Activated CD4-positive, alpha-beta T cell treated with anti-CD3 and anti-CD28 coated beads, Interleukin-2, amount 50 U/mL, for 4 hours (primary cell): ENCODE measurements at regions not wholly inside any gene's neighbourhood (a gene's known extent, or its start where the extent isn't known, plus 50 kb on each side); places are given as distances from the start of the nearest gene placed in this dataset.
"Not testable (repeated sequence)": the region's sequence is repeated elsewhere in the genome, so short reads cannot be mapped to it uniquely, and the experiment has no call there.

Experiments used
- DNase-seq, 2 experiments: peaks; one replicate each; pipeline ENCODE4 v3.0.0-alpha.2; 2020

DNA sequence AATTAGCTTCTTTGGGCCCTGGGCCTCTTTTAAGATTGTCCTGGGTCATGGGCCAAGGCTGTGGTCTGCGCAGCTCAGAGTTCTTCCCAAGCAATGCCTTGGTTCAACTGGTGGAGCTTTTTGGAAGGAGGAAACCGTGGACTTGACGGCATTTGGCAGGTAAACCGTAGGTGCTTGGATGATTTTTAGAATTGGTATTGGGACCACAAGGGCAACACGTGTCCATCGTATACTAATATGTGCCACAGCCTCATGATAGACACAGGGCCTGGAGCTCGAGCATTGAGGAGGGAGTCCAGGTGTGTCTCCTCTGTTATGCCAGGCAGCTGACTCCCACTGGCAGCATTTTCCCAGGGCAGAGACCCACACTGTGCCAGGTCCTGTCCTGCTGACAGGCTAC is 120.9 kb upstream of the PITX1 start:
- no peak for DNase-seq

DNA sequence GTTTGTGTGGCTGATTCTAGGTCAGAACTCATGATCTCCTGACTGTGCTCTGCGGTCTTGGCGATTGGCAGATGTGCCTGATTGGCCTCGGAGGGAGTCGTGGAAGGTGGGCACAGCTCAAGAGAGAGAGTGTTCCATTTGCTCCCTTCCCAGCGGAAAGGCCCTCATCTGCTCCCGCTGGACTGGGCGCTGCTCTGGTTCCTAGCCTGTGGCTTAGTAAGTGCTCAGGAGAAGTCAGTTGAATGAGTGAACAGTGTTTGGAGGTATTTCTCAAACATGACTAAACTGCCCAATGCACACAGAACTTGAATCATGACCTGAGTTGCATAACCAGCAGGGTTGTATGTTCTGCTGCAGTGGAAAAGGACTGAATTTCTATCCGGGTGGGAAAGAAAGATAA is 120.2 kb upstream of the PITX1 start:
- no peak for DNase-seq

DNA sequence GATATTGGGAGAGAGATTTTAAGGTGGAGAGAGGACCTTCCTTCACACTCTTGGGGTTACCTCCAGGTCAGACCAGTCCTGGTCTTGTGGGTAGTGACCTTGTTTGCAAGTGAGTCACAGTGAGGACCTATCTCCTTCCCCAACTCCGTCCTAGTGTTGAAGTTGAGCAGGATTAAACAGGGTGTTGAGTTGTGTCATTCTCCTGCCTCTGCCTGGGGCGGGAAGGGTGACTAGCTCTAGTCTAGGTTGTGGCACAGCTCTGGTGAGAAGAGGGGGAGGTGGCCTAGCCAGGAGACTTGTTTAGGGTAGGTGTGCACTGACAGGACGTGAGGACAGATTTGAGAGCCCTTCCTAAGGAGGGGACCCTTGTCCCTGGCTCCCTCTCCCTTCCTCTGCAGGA is 119.6 kb upstream of the PITX1 start:
- DNase-seq, result no peak

DNA sequence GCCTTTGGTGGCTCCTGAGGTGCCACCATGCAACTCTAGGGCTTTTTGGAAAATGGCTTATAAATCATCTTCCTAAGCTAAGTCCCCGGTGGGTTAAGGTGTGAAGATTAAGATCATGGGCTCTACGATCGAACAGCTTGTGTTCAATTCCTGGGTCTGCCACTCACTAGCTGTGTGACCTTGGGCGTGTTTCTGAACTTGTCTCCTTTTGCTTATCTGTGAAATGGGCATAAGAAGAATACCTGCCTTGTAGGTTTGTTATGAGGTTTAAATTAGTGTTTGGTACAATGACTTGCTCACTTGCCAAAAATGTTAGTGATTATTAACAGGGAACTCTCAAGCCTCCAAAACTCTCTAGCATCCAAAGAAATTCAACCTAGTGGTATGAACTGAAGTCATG is 119.2 kb upstream of the PITX1 start:
- no peak for DNase-seq

DNA sequence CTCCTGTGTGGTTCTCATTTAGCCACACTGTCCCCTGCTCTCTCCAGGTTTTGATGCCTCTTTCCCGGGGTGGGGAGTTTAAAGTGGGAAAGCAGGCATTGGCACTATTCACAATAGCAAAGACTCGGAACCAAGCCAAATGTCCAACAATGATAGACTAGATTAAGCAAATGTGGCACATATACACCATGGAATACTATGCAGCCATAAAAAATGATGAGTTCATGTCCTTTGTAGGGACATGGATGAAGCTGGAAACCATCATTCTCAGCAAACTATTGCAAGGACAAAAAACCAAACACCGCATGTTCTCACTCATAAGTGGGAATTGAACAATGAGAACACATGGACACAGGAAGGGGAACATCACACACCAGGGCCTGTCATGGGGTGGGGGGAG is 117.6 kb upstream of the PITX1 start:
- not testable (repeated sequence) for DNase-seq

DNA sequence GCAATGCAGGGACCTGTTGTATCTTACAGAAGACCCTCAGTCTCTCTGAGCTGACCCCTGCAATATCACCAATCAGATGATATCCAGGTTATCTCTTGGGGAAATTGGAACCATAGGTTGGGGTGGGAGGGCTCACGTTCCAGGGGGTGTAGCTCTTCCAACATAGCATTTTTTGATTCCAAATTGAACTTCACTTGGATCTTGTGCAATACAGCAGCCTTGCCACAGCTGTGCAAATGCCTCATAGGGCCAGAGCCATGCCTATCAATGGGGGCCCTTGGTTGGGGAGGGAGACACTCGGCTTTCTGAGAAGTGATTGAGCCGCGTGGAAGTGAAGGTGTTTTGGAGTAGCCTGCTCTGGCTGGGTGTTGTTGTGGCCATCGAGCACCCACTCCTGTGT is 117.2 kb upstream of the PITX1 start:
- DNase-seq, result no peak

DNA sequence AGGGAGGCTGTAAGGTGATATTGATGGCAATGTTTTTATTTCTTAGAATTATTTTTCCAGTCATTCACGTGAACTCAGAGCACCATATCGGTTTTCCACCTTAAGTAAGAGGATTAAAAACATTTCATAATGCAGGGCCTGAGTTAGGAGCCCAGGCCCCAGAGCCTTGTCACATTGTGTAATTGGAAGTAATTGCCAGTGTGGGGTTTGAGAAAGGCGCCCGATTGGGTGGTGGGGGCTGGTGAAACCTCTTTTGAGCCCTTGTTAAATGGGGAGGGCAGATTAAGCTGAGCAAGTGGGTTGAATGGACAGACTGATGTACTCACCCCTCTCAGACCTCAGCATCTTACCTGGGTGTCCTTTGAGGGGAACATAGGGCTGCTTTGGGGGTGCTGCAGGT is 116.7 kb upstream of the PITX1 start:
- no peak for DNase-seq

DNA sequence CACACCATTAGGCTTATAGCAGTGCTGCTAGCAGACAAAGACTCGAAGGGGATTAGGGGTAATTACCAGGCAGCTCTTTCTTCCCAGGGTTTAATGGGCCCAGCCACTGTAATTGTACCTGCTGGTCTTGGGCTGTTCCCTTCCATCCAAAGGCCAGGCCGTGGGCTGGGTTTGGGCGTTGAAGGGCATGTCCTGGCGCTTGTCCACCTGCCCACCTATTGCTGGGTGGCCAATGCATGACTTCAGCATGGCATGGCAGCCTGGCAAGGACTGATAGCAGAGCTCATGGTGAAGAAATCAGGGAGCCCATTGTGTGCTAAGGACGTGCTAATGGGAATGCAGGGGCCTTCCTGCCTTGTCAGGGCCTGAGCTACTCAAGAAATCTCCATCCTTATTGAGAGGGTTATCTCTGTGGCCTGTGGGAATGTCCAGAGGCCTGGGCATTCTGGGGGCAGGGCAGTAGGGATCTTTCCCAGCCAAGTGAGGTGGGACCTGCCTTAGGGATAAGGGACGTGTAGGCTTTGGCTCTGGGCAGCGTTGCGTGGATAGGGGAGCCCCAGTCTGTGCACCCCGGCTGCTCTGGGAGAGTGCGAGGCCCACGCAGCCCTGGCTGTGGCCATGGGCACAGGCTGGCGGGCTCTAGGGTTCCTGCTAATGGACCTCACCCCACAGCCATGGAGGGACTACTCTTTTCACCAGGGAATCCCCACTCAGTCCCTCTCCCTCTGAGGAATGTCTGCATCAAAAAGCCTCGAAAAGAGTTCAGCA is 116.1 kb upstream of the PITX1 start:
- no peak for DNase-seq

DNA sequence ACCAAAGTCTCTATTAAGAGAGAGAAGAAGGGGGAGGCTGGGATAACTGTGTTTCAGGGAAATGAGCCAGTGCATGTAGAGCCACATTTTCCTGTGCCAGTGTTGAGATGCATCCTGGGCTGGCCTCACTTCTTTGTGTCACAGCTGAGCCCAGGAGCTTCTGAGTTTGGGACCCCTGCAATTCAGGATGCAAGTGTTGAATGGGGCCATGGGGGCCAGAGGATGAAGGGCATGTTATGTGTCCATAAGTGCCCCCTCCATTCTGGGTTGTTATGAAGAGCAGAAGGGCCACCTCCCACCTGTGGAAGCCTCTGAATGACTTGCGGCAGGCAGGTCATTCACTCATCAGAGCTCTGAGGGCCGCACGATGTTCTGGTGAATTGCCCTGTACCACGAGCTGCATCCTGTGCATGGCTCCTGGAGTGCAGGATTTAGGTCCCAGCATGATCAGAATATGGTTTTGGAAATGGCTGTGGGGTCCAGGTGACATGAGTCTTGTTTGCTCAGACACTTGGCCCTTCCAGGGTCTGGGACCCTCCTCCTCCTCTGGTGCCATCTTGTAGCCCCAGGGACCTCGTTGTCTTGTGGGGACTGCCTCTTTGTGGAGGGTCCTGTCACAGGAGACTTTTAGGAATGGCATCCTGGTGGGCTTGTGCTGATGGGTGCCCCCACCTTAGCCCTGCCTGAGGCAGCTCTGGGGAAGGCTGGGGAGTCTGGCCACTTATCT is 115.4 kb upstream of the PITX1 start:
- DNase-seq, result no peak

DNA sequence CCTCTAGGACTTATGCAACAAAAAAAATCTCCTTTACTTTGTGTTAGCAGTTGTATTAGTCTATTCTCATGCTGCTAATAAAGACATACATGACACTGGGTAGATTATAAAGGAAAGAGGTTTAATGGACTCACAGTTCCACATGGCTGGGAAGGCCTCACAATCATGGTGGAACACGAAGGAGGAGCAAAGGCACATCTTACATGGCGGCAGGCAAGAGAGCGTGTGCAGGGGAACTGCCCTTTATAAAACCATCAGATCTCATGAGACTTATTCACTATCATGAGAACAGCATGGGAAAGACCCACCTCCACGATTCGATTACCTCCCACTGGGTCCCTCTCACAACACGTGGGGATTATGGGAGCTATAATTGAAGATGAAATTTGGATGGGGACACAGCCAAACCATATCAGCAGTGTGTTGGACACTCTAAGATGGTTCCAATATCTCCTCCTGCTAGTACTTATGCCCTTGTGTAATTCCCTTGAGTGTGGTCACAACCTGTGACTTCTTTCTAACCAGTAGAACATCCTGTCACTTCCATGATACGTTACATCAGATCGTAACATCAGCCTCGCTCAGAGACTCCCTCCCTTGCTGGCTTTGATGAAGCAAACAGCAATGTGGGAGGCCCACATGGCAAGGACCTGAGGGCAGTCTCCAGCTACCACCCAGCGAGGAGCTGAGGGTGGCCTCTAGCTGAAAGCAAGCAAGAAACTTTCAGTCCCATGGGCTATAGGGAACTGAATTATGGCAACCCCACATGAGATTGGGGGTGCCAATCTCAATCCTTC is 113.5 kb upstream of the PITX1 start:
- no peak for DNase-seq

DNA sequence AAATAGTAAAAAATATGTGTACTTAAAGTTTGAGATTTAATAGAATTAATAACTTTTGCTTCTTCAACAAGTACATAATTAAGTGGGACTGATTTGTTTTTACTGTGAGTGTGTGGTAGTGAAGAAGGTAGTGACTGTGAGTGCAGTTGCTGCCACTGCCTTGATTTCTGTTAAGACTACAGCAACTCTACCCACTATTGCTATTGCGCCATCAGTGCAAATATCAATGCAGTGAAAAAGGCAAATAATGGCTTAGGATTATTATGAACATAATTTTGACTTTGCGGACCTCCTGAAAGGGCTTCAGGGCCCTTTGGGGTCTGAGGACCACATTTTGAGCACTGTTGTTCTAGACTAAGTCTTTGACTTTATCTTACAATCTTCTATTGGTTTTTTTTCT is 112.0 kb upstream of the PITX1 start:
- no peak for DNase-seq

DNA sequence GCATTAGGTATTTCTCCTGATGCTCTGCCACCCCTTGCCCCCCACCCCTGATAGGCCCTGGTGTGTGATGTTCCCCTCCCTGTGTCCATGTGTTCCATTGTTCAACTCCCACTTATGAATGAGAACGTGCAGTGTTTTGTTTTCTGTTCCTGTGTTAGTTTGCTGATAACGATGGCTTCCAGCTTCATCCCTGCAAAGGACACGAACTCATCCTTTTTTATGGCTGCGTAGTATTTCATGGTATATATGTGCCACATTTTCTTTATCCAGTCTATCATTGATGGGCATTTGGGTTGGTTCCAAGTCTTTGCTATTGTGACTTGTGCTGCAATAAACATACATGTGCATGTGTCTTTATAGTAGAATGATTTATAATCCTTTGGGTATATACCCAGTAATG is 109.7 kb upstream of the PITX1 start:
- DNase-seq, result not testable (repeated sequence)

DNA sequence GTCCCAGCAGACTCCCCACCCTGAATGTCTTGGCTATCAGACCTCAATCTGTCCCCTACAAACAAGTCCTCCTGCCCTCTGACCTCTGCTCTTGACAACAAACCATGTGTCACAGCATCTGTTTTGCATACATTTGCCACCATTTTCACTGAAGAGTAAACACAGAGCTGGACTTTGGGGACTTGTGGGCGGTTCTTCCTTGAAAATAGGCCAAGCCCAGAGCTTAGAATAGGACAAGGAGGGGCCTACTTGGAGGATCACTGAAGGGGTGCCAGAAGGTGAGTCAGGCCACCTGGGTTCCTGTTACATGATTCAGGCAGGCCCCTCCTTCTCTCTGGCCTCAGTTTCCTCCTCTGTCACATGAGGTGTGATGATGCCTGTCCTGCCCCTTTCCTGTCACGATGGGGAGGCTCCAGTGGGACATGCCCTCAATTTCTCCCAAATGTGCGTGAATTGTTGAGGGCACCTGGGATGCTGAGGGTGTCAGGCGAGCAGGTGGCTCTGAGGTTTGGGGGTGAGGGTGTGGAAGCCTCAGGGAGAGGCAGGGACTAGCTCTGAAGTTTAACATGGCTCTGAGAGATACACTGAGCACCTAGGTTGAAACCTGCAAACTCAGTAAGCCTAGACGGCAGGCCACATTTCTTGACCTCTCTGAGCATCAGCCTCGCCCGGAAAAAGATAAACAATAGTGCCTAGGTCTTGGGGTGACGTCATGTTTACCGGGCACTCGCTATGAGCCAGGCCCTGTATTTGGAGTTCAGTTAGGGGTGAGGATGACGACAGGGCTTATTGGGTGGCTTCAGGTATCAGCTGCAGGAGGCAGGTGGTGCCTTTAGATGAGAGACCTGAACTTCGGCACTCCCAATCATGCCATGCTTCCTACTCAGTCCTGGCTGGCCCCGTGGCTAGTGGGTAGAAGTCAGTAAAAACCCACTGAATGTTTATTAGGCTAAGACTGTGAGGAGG is 107.6 kb upstream of the PITX1 start:
- DNase-seq, result no peak

DNA sequence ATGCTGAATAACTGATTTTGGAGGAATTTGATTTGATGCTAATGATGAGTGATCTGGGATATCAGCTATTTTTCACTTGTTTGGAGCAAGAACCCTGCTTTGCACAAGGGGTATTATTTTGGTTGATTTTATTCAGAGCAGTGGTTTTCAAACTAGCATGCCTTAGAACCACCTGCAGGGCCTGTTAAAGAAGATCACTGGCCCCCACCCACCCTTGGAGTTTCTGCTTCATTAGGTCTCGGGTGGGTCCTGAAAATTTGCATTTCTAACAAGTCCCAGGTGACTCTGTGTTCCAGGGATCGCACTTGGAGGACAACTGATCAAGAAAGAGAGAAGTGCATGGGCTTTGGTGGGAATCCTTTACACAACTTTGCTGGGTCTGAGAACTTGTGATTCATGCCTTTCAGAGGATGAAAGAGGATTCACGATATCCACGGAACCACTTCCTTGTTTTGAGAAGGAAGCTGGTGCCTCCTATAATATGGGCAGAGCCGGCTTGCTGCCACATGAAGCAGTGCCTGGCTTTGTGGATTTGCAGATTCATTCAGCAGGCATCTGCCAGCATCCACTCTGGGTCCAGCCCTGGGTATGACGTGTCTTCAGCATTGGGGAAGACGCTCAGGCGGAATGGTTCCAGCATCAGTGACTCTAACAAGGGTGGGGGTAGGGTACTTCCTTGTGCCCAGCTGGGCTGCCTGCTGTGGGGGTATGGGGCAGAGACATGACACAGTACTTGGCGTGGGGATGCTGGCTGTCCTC is 106.6 kb upstream of the PITX1 start:
- no peak for DNase-seq

DNA sequence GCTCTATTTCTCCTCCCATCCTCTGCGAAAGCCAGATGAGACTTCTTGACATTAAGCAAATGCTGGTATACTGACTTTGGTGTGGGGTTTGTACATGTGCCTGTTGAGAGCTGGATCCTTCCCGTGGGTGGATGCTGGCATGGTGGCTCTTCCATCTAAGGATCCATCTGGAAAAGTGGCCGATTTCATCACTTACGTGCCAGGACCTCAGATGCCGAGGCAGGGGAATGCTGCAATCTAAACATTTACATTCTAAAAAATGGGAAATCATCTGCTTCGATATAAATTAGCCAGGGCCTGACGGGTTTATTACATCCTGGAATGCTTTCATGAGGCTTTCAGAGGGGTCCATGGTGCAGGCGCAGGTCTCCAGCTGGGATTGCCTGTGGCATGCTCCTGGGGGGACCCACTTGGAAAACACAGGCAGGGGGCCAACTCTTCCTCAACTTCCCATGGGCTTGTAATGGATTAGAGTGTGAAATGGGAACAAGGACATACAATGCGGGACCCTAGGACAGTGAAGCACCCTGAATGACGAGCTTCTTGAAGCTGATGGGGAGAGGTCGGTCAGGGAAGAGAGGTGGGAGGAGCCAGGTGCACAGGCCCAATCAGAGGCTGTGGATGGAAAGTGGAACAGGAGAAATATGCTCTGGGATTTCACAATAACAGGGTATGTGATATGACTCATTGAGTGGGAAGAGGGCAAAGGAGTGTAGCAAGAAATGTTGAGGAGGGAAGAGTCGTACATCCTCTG is 105.5 kb upstream of the PITX1 start:
- DNase-seq, result no peak

DNA sequence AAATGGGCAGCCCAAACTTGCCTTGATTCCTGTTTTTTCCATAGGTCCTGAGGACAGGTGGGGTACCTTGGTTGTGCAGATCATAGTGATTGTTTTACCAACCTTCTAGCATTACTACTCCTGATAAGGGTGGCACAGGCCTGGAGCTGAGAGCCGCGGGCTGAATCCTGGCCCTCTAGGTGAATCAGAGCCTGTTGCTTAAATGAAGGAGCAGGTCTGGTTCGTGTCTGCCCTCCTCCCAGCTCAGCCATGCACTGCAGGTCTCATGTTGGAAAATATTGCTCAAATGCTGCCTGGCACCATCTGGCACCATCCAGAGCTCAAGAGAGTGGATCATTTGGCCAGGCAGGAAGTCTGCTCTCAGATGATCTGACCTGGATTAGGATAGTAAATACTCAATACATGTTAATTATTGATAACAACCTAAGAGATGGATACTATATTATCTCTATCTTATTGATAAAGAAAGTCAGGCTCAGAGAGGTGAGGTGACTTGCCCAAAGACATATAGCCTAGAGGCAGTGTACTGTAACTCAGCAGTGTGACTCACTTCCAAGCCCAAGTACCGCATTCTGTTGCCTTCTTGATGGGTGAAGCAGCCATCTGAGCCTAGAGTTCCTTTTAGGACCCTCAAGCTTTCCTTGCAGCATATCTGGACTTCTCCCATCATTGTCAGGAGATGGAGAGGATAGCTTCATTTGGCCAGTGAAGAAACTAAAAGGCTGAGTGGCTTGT is 104.3 kb upstream of the PITX1 start:
- no peak for DNase-seq

DNA sequence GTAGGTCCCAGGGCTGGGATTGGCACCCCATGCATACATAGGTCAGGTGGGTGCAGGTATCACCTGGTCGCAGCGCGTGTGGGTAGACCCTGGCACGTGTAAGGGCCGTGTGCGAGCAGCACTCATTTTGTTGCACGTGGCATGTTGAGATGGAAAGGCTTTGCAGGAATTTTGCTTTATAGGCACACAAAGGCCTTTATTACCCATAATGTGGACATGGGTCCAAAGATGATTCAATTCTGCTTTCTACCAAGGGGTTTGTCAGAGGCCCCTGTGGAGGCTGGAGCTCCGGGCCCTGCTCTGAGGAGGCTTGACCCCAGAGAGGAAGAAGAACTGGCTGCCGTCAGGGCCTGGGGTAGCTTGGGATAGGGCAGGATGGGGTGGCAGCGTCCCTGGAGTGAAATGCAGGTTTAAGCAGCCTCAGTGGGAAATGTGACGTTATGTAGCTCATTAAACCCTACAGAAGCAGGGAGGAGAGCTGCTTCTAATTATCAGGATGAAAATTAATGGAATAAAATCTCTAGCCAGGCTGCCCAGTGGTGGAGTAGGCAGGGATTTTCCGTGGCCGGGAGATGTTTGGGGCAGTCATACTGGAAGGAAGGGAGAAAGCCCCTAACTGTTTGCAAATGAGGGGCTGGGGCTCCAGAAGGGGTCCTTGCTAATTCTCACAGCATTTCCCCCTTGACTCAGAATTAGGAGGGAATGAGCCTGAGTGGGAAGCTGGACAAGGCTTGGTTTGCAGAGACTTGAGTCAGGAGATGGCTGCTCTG is 103.3 kb upstream of the PITX1 start:
- no peak for DNase-seq

DNA sequence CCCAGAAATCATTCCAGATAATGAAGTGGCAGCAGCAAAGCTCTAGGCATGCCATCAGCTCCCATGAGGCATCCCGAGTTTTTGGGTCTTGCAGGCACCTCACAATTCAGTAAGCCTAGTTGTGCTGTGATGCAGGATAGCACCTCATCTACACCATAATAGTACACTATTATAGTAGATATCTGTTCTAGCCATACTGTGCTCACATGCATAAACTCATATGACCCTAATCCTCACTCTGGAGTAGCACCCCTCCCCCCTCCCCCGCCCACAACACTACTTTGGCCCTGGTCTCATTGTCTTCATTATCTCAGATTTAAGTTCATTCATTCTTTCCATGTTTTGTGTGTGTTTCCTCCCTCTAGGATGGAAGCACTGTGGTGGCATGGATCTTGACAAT is 102.5 kb upstream of the PITX1 start:
- no peak for DNase-seq

DNA sequence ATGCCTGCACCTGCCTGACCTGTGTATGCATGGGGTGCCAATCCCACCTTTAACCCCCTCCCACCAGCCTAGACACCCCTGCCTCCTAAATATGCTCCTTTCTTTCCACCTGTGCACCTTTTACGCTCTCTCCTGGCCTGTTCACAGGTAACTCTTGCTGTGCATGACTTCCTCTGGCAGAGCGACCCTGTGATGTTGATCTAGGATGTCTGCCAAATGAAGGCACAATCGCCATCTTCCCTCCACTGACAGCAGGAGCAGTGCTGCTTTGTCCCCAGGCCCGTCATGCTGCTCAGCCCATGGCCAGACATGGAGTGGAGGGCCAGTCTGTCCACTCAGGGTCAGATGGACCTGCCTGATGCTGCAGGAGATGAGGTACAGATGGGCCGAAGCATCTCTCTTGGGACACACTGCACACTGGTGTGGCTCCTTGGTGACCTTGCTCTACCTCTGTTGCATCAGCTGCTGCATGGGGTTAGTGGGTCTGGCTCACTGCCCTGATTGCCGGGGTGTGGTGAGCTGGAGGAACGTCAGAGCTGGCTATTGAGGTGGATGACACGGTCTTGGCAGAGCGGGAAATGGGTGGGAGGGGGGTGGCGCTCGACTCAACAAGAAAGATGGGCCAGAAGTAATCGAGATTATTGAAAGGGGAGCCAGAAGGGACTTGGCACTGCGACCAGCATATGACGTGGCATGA is 101.7 kb upstream of the PITX1 start:
- no peak for DNase-seq
